NCI-H187 treated with DMSO at 0.1 percent for 48 hours (cell line): ENCODE measurements at regions not wholly inside any gene's neighbourhood (a gene's known extent, or its start where the extent isn't known, plus 50 kb on each side); places are given as distances from the start of the nearest gene placed in this dataset.
"Not testable (repeated sequence)": the region's sequence is repeated elsewhere in the genome, so short reads cannot be mapped to it uniquely, and the experiment has no call there.

Experiments used
- DNase-seq: peaks from one replicate; lab custom pipeline; 2025; lab: John Stamatoyannopoulos, UW

DNA sequence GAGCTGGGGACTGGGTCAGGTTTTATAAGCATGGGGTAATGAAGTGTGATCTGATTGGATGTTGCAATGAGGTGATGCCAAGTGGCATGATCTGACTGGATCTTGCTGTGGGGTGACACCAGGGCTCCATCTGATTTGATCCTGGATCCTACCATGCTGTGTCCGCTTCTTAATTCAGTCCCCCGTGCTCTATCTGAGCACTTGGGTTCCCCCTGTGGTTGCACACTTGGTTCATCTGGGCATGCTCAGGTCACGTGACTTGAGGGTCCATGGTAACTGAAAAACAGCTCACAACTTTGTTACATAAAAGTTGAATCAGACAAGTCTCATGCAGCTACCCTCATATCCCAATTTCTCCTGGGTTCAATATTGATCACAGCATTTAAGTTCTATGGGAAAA lies 448.6 kb upstream of the NRP1 start:
- no peak for DNase-seq

DNA sequence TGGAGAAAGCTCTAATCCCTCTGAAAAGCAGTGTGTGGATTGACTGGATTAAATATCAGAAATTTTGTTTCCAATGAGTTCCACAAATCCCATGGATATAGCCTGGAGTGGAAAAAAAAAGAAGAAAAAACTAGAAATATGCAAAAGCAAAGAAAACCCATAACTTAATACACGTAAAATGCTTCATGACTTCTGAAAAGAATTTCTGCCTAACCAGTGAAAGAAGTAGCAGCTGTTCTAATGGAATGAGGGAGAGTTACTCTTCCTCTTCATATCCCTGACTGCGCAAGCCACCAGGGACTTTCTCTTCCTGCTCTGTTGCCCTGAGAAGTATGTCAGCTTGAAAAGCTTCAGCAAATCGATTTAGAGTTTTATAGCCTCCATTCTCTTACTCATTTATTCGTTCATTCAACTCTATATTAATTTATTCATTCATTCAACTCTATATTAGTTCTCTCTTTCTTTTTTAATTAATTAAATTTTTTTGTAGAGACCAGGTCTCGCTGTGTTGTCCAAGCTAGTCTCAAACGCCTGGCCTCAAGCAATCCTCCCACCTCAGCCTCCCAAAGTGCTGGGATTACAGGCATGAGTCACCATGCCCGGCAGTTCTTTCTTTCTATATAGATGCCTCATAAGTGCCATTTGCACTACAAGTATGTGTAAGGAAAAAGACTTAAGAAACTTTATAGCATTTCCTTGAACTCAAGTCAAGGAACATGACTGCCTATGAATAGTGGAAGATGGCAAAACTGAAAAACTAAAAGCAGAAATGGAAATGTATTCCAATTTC lies 447.3 kb upstream of the NRP1 start:
- no peak for DNase-seq

DNA sequence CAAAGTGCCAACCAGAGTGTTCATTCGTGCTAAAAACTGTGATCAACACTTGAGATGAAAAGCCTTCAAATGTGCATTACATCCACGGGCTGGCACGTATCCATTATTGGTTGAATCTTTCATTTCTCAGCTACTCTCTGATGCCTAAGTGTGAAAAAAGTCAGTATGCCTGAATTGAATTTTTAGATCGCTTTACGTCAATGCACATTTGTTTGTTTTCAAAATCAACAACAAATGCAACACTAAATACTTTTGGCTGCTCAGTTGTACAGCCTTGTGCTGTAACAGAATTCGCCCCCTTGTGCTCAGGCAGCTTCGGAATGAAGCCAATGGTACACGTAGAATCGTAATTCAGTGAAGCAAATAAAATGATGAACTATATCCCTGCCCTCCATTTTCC lies 446.5 kb upstream of the NRP1 start:
- DNase-seq, result no peak

DNA sequence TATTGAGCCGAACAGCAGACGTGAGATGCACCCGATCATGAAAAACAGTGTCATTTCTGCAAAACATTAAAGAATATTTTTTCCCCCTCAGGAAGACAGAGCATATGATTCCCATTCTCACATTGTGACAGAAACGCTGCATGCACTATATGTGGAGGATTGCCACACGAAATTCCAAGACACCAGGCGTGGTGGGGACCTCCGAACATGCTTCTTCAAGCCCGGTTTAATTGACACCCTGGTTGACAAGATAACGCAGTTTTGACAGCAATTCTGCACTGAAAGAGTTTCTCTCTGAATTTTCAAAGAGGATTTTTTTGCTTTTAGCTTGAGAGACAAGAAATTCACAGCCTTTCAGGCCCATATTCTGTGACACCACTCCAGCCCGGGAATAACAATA lies 442.8 kb upstream of the NRP1 start:
- no peak for DNase-seq

DNA sequence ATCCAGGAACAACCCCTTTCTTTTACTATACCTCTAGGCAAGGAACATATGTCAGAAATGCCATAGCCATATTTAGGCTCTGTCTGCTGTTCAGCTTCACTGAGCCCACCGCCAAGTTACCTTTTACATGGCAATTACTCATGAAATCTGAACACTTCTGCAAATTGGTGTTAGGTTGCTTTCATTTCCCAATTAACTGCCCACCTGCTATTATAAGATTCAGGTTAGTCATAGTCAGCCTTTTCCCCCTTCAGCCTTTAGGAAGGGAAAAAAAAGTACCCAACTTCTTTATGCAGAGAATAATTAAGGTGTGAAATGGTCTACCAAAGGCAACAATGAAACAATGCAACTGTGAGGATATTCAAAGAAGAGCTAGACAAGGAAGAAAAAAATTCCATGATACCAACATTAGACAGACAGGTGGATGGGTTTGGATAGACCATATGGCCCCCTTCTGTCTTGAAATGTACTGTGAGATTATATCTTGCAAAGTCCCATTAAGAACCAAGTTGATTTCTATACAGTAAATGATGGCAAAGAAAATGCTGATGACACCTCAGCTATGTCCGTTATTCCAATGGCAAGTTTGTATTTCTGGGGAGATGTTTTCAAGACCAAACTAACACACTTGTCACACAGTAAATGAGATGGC lies 442.1 kb upstream of the NRP1 start:
- no peak for DNase-seq

DNA sequence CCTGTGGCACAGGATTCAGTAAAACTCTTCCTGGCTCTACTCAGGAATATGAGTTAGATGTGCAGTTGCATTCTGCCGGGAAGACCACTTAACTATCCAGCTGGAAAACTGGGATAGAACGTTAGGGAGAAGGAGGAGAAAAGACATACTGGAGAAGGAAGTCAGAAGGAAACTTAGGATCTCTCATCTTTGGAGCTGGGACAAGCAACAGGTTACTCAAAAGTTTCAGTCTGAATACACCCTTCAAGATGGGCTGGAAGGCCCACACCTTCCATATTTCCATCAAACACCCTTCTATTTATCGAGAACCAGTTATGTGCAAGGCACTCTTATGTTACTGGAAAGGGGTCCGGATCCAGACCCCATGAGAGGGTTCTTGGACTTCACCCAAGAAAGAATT lies 440.4 kb upstream of the NRP1 start:
- DNase-seq, result no peak

DNA sequence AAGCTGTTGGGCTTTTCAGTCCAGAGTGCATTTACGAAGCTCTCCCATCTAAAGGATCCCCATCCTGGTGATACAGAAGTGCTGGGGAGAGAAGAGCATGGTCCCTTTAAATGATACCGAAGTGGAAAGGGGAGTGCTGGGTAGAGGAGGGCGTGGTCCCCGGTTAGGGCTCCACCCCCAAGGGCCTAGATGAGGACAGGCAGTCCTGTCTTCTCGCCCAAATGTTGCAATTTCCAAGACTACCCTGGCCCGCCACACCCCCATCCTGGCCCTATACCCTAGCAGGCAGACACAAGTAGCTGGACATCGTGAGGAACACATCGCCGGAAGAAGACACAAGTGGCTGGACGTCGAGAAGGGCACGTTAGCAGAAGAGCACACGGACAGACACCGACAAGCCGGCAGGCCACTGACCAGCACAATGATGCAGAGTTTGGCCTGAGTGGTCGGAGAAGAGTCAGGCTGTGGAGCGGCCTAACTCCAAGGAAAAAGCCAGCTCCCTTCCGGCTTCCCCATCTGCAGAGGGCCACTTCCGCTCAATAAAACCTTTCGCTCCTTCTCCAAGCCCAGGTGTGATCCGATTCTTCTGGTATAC lies 439.5 kb upstream of the NRP1 start:
- no peak for DNase-seq

DNA sequence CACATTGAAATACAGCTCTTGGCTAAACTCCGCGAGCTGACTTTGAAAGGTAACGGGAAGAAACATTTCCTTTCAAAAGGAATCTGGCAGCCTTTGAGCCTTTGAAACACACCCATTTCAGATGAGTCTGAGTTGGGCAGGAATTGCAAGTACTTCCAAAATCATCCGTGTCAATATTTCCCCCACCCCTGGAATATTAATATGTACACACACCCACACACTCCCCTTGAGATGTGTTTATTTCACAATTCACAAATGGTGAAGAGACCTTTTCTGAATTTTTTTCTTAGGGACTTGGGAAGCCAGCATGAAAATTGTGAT lies 438.7 kb upstream of the NRP1 start:
- no peak for DNase-seq

DNA sequence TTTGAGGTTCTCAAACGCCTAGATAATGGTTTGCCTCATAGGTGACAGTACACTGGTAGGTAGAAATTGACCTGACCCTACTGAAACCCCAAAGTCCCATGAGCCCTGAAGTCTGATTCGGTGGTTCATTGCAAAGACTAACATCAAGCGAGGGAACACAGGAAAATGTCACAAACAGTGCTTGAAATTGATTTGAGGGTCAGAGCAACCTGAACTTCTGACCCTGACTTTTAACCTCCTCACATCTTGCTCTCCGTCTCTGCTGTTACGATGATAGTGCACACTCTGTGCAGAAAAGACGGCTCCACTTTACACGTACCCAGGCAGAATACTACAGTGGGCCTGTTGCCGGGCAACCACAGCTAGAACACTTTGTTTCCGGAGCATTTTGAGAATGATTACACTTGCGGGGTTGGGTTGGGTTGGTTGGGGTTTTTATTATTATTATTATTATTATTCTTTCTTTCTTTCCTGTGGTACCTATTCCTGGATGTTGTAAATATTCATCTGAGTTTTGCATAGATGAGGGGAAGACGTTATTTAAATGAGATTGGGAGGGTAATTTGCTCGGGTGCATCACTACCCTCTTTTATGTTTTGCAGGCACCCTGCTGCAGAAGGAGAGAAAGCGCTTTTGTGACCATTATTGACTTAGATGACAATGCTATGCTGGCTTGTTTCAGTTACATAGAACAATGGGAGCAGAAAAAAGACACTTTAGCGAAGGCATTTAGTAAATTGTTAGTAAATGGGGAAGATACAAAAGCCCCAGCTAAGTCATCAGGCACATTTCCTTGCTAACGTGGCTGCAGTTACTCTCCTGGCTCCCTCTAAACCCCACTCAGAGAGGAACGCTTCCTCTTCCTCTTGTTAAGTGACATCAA lies 438.1 kb upstream of the NRP1 start:
- no peak for DNase-seq

DNA sequence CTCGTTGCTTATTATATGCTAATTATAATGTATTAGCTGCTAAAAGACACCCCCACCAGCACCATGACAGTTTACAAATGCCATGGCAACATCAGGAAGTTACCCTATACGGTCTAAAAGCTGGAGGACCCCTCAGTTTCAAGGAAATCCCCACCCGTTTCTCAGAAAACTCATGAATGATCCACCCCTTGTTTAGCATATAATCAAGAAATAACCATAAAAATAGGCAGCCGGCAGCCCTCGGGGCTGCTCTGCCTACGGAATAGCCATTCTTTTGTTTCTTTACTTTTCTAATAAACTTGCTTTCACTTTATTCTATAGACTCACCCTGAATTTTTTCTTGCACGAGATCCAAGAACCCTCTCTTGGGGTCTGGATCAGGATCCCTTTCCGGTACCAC lies 437.4 kb upstream of the NRP1 start:
- not testable (repeated sequence) for DNase-seq

DNA sequence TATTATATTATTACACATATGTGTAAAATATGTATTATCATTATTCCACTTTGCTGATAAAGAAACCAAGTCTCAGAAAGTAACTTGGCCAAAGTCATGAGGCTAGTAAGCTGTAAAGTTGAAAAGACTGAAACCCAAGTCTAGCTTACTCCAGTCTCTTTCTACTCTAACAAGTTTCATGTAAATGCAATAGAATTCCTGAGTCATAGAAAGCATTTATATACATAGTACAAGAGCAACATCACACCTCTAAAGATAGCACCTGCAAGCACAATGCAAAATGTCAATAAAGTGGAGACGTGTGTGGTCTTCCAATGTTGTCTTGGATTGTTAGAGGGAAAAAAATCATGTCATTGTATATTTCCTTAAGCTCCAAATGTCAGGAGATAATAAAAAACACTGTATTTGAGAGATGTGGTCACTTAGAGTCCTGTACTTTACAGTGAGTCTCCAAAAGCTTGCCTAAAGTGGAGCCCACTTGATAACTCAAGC lies 430.3 kb upstream of the NRP1 start:
- no peak for DNase-seq

DNA sequence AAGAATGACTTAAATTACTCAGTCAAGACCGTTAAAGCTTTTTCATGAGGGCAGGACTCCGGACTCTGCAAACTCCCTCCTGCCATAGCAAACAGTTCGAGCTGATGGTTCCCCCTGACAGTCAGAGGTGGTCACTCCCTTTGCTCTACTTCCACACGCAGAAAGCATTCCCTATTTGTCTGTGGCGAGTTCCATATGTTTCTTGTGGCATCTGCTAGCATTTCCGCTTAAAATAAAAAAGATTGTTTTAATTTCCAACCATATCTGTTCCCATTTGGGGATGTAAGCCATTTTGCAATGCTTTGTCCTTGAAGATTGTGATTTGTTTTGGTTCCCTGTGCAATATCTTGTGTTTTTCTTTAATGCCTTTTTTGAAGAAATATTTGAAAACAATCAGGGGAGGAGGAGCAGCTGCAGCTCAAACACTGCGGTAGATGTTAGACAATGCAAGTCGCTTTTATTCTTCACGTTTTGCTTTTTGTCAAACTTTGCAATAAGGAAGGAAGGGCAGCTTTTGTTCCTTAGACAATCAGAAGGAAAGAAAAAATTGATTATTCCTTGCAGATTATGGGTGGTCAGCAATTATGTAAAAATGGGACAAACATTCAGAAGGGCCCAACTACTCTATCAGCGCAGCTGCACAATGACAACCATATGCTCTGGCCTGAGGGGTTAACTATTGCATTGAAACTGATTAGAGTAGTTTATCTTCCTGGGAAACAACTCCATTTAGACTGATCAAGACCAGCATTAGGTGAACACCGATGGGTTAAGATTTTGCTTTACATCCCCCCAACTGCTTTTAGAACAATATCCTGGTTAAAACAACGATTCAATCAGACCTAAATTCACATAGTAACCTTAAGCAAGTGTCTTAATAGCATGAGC lies 425.8 kb upstream of the NRP1 start:
- no peak for DNase-seq

DNA sequence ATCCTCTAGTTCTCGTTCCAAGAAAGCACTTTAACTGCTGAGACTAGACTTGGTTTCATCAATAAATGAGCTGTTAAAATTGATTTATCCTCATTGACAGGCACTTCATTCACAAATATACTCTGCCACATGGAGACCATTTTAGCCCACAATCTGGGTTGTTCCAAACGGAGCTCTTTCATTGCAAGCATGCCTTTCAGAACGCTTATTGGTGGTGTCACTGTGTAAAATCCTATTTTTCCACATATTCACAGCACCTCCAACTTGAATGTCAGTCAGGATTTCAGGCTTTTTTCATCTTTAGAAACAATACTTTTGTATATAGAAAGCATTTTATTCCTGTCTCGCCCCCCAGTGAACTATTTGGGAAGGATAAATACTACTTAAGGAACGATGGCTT lies 424.7 kb upstream of the NRP1 start:
- DNase-seq, result no peak

DNA sequence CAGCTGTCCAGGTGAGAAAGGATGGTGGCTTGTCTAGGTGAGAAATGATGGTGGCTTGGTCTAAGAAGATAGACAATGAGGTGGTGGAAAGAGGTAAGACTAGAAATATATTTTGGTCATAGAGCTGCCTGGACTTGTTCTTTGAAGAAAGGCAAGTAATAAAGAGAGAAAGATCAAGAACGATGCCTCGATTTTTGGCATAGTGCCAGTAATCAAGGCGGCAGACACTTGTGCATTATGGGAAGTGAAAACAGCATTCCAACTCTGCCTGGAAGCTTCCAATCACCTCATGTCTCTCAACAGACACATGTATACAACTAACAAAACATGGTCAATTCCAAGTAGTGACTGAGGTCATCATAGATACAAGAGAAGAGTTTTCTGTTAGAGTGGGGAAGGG lies 423.8 kb upstream of the NRP1 start:
- DNase-seq, result no peak

DNA sequence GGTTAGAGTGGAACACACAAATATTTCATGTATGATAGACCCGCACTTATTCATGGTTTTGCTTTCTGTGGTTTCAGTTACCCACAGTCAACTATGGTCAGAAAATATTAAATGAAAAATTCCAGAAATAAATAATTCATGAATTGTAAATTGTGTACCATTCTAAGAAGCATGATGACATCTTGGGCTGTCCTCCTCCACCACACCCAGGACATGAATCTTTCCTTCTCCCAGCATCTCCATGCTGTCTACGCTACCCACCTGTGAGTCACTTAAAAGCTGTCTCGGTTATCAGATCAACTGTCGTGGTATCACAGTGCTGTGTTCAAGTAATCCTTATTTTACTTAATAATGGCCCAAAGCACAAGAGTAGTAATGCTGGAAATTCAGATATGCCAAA lies 419.6 kb upstream of the NRP1 start:
- DNase-seq, result no peak

DNA sequence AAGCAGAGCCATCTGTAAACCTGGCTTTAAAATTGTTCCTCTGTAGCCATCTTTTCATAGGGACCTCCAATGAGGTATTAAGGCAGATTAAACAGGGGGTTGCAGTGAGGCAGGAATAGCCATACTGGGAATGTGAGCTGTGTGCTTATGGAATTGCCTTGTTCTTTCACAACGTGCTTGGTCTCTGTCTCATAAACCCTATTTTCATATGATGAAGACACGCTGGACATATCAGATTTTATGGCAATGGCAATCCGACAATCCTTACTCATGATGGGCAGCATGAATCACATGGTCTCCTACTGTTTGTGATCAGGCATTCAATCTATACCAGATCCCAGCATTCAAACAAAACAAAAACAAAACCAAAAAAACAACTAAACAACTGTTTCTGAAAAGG lies 418.9 kb upstream of the NRP1 start:
- no peak for DNase-seq

DNA sequence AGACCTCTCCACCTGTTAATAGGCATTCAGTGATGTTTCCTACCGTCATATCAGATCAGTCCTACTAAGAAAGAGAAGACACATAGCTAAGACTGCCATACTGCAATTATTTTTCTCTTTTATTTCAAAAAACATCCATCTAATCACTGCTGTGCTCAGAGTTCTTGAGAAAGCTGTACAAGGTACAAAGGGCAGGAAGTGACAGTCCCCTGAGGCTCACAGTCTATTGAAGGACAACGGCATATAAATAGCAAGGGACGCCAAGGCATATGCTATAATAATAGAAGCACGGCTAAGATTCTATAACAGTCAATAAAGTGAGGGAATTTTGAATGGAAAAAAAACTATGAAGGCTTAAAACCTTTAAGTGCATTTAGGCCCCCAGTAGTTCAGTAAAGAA lies 415.3 kb upstream of the NRP1 start:
- no peak for DNase-seq

DNA sequence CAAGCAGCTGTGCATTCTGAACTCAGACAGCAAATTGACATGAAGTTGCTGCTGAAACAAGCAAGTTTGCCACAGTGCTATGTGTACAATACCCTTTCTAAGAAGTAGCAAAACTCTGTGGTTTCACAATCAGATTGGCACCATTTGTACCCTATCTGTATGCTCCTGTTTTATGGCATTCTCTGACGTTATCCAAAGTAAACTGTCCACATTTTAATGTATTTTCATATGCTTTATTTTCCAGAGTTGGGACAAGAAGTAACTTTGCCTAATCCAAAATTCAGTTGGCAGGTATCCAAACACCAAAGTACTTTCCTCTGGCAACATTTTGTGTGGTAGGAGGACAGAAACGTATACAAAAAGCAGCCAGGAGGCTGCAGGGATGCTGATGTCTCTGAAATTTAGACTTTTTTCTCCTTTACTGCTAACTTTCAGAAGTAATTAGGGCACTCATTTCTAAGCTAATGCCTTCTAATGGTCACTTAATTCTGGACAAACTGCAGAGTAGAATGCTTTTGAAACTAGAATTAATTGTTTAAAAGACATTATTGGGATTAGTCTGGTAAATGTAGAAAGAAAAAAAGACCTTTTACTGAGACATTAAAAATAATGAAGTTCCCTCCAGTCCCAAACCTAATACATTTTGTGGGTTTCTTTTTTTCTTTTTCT lies 414.7 kb upstream of the NRP1 start:
- no peak for DNase-seq

DNA sequence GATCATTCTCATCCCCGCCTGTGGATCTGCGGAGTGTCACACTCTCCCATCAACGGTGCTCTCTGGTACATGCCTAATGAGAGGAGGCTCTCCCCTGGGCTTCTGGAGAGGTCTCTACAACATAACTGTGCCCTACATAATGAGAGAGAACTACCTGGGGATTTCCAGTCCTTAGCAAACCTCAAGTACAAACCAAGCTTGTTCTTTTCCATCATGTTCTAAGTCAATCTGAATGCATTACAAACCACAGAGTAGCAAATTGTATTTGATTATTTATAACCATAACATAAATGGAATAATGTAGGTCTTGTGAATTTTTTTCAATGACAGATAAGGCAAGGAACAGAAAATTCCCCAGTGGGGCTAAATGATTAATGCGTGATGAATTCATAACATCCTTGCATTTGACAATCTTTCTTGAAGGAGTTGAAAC lies 412.4 kb upstream of the NRP1 start:
- no peak for DNase-seq

DNA sequence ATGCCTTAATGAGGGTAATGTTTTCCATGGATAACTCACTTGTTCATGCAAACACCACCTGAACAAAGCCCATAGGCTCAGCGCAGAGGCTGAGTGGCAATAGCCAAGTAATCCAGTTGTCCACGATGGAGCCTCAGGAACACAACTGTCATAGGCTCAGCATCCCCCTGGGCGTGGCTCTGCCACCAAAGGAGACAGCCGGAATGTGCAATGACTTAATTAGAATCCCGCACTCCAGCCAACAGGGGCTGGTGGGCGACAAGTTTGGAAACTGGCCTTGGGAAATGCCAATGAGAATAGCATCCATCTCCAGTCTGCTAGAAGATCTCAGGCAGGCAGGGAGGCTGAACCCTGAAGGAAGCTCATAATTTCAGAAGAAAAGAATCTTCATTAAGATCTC lies 411.7 kb upstream of the NRP1 start:
- no peak for DNase-seq

DNA sequence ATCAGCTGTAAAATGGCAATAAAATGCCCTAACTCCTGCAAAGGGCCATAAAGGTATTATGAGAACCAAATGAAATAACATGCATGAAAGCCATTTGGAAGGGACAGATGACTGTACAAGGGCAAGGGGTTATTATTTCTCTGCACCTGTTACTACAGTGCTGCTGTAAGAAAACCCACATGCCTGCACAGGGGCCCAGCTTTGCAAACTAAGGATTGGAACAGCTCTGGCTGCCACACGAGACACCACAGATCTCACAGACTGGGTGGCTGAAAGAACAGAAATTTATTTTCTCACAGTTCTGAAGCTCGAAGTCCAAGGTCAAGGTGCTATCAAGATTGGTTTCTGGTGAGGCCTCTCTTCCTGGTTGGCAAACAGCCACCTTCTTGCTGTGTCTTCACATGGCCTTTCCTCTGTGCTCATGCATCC lies 409.0 kb upstream of the NRP1 start:
- DNase-seq, result no peak
